Suppressor macrophage treated with lipopolysaccharide for 4 hours (primary cell): ENCODE measurements at regions not wholly inside any gene's neighbourhood (a gene's known extent, or its start where the extent isn't known, plus 50 kb on each side); places are given as distances from the start of the nearest gene placed in this dataset.

Experiments
- DNase-seq: peaks from one replicate; pipeline ENCODE4 v3.0.0-alpha.2; 2020

- no peak for DNase-seq
Observed at GRCh38 chr17:59451706-59452105, 113.7 kb upstream of the DHX40 start.

- no peak for DNase-seq
Observed at GRCh38 chr17:59454633-59455105, 110.7 kb upstream of the DHX40 start.

GRCh38 chr17:59456428-59456827 lies 109.0 kb upstream of the DHX40 start:
- peak; percentile 67 for DNase-seq

- no peak for DNase-seq
Observed at GRCh38 chr17:59456923-59457615, 108.3 kb upstream of the DHX40 start.

- no peak for DNase-seq
Observed at GRCh38 chr17:59462385-59462784, 103.0 kb upstream of the DHX40 start.

GRCh38 chr17:59464246-59464645 lies 101.2 kb upstream of the DHX40 start:
- DNase-seq, result no peak

GRCh38 chr17:59465949-59466307 lies 99.5 kb upstream of the DHX40 start:
- no peak for DNase-seq

GRCh38 chr17:59466946-59467801 lies 98.2 kb upstream of the DHX40 start:
- no peak for DNase-seq

GRCh38 chr17:59469786-59470485 lies 95.5 kb upstream of the DHX40 start:
- no peak for DNase-seq

GRCh38 chr17:59470624-59471297 lies 94.6 kb upstream of the DHX40 start:
- DNase-seq, result no peak

GRCh38 chr17:59476413-59476812 lies 89.0 kb upstream of the DHX40 start:
- no peak for DNase-seq

- DNase-seq, result no peak
Observed at GRCh38 chr17:59479141-59479540, 86.3 kb upstream of the DHX40 start.

GRCh38 chr17:59483860-59484259 lies 81.5 kb upstream of the DHX40 start:
- no peak for DNase-seq

GRCh38 chr17:59485015-59485414 lies 80.4 kb upstream of the DHX40 start:
- no peak for DNase-seq

GRCh38 chr17:59485946-59486345 lies 79.5 kb upstream of the DHX40 start:
- DNase-seq, result no peak

GRCh38 chr17:59487161-59487873 lies 78.1 kb upstream of the DHX40 start:
- DNase-seq, result no peak

- DNase-seq, result no peak
Observed at GRCh38 chr17:59488805-59489204, 76.6 kb upstream of the DHX40 start.

- no peak for DNase-seq
Observed at GRCh38 chr17:59490216-59490615, 75.2 kb upstream of the DHX40 start.

- no peak for DNase-seq
Observed at GRCh38 chr17:59491353-59492090, 73.9 kb upstream of the DHX40 start.

- no peak for DNase-seq
Observed at GRCh38 chr17:59492091-59492451, 73.3 kb upstream of the DHX40 start.

GRCh38 chr17:59493867-59494266 lies 71.5 kb upstream of the DHX40 start:
- DNase-seq, result no peak
